HCT116 (cell line): ENCODE measurements at regions not wholly inside any gene's neighbourhood (a gene's known extent, or its start where the extent isn't known, plus 50 kb on each side); places are given as distances from the start of the nearest gene placed in this dataset.

Source experiments
- ATAC-seq: fragments of 200-7000 bp; cut with Tn5 transposase; 2 replicates; pipeline ENCODE4 v1.9.1; 2020; ENCODE audit warnings: mild to moderate bottlenecking, moderate library complexity
- BruUV-seq: library from RNA; stranded (reverse); fragments of 400-500 nt; replicated peaks from 2 replicates; lab custom pipeline; 2021; lab: Mats Ljungman, UMichigan
- CTCF ChIA-PET: fragments of 300-600 bp; sonication (Branson Sonifier 250); formaldehyde crosslinking; loops from one replicate; lab custom pipeline; 2021; ENCODE audit warnings: antibody characterized with exemption; lab: Charles Lee
- POLR2A ChIA-PET: fragments of 300-600, 350-600 bp; sonication (Branson Sonifier 250); formaldehyde crosslinking; loops from one replicate; lab custom pipeline; 2021; ENCODE audit warnings: antibody characterized with exemption; lab: Charles Lee
- RAD21 ChIA-PET, 2 experiments: fragments of 300-600 bp; sonication (Branson Sonifier 250); formaldehyde crosslinking; loops; one replicate each; lab custom pipeline; 2023; ENCODE audit warnings: low total read pairs in 2 of 2; ENCODE audit not compliant: uncharacterized antibody in 2 of 2, unreplicated experiment in 2 of 2, low non-redundant PET in 1 of 2; lab: Charles Lee
- DNase-seq: peaks from one replicate; pipeline ENCODE4 v3.0.0-alpha.2; 2010; ENCODE audit warnings: low read depth, low spot score
- H2AFZ ChIP-seq: fragments of 200-600 bp; shearing (Covaris generic), sonication (generic); 2 replicates; pipeline ENCODE4 v1.6.1; 2017; ENCODE audit warnings: low read depth, mixed run types, mixed read lengths, antibody characterized with exemption, low read length; ENCODE audit not compliant: poor library complexity, severe bottlenecking
- H3K27ac ChIP-seq: 2 replicates; pipeline ENCODE4 v1.5.1; 2012; ENCODE audit warnings: low read depth, low read length
- H3K27me3 ChIP-seq: fragments of 200-600 bp; sonication (generic); 2 replicates; pipeline ENCODE4 v1.6.1; 2016; ENCODE audit warnings: mixed run types, low read length, mixed read lengths; ENCODE audit not compliant: insufficient read depth
- H3K36me3 ChIP-seq, 2 experiments: fragments of 200-500 bp in 1 of 2; fragments of 200-600 bp in 1 of 2; sonication (Bioruptor generic) in 1 of 2; sonication (generic) in 1 of 2; 2 replicates each; pipeline versions ENCODE4 v1.5.1 to v1.6.1; 2014 to 2016; ENCODE audit warnings: low read length in 2 of 2, inconsistent platforms in 1 of 2, mixed read lengths in 1 of 2, mixed run types in 1 of 2; ENCODE audit not compliant: insufficient read depth in 2 of 2, control insufficient read depth in 1 of 2
- H3K4me1 ChIP-seq, 2 experiments: fragments of 200-600 bp in 1 of 2; sonication (generic) in 1 of 2; 2 replicates each; pipeline versions ENCODE4 v1.5.1 to v1.6.1; 2012 to 2017; ENCODE audit warnings: low read length in 2 of 2, inconsistent platforms in 1 of 2, mild to moderate bottlenecking in 1 of 2, mixed read lengths in 1 of 2, mixed run types in 1 of 2, moderate library complexity in 1 of 2; ENCODE audit not compliant: insufficient read depth in 2 of 2, control insufficient read depth in 1 of 2
- H3K4me2 ChIP-seq: fragments of 200-600 bp; sonication (generic); 2 replicates; pipeline ENCODE4 v1.6.1; 2017; ENCODE audit warnings: mixed run types, low read length, mixed read lengths
- H3K4me3 ChIP-seq, 2 experiments: fragments of 200-600 bp in 1 of 2; sonication (generic) in 1 of 2; replicated peaks in 1 of 2; 2 replicates each; pipeline ENCODE4 v1.5.1; 2011 to 2016; ENCODE audit warnings: low read length in 2 of 2, control low read depth in 1 of 2, low read depth in 1 of 2, mild to moderate bottlenecking in 1 of 2, mixed read lengths in 1 of 2, mixed run types in 1 of 2
- H3K79me2 ChIP-seq: fragments of 200-600 bp; sonication (generic); 2 replicates; pipeline ENCODE4 v1.6.1; 2017; ENCODE audit warnings: mild to moderate bottlenecking, mixed run types, low read length, moderate library complexity, mixed read lengths; ENCODE audit not compliant: insufficient read depth
- H3K9ac ChIP-seq: fragments of 200-600 bp; sonication (generic); 2 replicates; pipeline ENCODE4 v1.6.1; 2016; ENCODE audit warnings: low read length, mixed read lengths
- H3K9me2 ChIP-seq: fragments of 200-600 bp; sonication (generic), shearing (Covaris generic); 2 replicates; pipeline ENCODE4 v1.6.1; 2017; ENCODE audit warnings: mixed run types, mild to moderate bottlenecking, moderate library complexity; ENCODE audit not compliant: insufficient read depth
- H3K9me3 ChIP-seq, 2 experiments: fragments of 200-500 bp in 1 of 2; fragments of 200-600 bp in 1 of 2; sonication (Bioruptor generic) in 1 of 2; sonication (generic) in 1 of 2; 2 replicates each; pipeline ENCODE4 v1.6.1; 2014 to 2017; ENCODE audit warnings: low read length in 2 of 2, mixed read lengths in 2 of 2, inconsistent platforms in 1 of 2, low read depth in 1 of 2, mild to moderate bottlenecking in 1 of 2, mixed run types in 1 of 2, moderate library complexity in 1 of 2; ENCODE audit not compliant: control insufficient read depth in 1 of 2, insufficient read depth in 1 of 2
- H4K20me1 ChIP-seq: fragments of 200-600 bp; sonication (generic), shearing (Covaris generic); 2 replicates; pipeline ENCODE4 v1.6.1; 2017; ENCODE audit warnings: mixed run types, mild to moderate bottlenecking, moderate library complexity; ENCODE audit not compliant: insufficient read depth
- CBX3 ChIP-seq: IDR thresholded peaks from 2 replicates; pipeline ENCODE4 v1.6.1; 2012; ENCODE audit warnings: low read depth
- CEBPB ChIP-seq: IDR thresholded peaks from 2 replicates; pipeline ENCODE4 v1.6.1; 2012; ENCODE audit warnings: low read depth
- EGR1 ChIP-seq: IDR thresholded peaks from 2 replicates; pipeline ENCODE4 v1.6.1; 2012; ENCODE audit warnings: low read depth
- ELF1 ChIP-seq: IDR thresholded peaks from 2 replicates; pipeline ENCODE4 v1.6.1; 2012; ENCODE audit warnings: low read depth, borderline replicate concordance
- EZH2 ChIP-seq: fragments of 200-600 bp; sonication (generic); IDR thresholded peaks from 2 replicates; pipeline ENCODE4 v1.6.1; 2017; ENCODE audit warnings: antibody characterized with exemption, mixed run types
- EZH2phosphoT487 ChIP-seq: fragments of 200-600 bp; IDR thresholded peaks from 2 replicates; pipeline ENCODE4 v1.6.1; 2018; ENCODE audit warnings: antibody characterized with exemption, borderline replicate concordance
- FOSL1 ChIP-seq: IDR thresholded peaks from 2 replicates; pipeline ENCODE4 v1.6.1; 2012; ENCODE audit warnings: low read depth
- SIN3A ChIP-seq: IDR thresholded peaks from 2 replicates; pipeline ENCODE4 v1.6.1; 2012; ENCODE audit warnings: low read depth
- SP1 ChIP-seq: IDR thresholded peaks from 2 replicates; pipeline ENCODE4 v1.6.1; 2012; ENCODE audit warnings: low read depth
- TCF7L2 ChIP-seq: IDR thresholded peaks from 2 replicates; pipeline ENCODE4 v1.7.0; 2011; ENCODE audit warnings: borderline replicate concordance, inconsistent platforms; ENCODE audit not compliant: insufficient read depth, insufficient read length; ENCODE audit errors: extremely low read depth
- ZFX ChIP-seq: fragments of 450-650 bp; IDR thresholded peaks from 2 replicates; pipeline ENCODE4 v1.6.1; 2017
- ZNF274 ChIP-seq: fragments of 200-500 bp; sonication (Bioruptor generic); IDR thresholded peaks from 2 replicates; pipeline ENCODE4 v1.6.1; 2014; ENCODE audit warnings: mild to moderate bottlenecking, low read depth, low read length, inconsistent platforms
- intact Hi-C: fragments of 100-400 bp; cut with micrococcal nuclease; formaldehyde crosslinking; loops from 2 replicates; pipeline ENCODE4 v1.10.0; 2022
- TF ChIP-seq, protein P1 (sequence below): IDR thresholded peaks from 2 replicates; pipeline ENCODE4 v1.6.1; 2012
- TF ChIP-seq, protein P2 (sequence below): IDR thresholded peaks from 2 replicates; pipeline ENCODE4 v1.6.1; 2012; ENCODE audit warnings: low read depth
- TF ChIP-seq, protein P3 (sequence below), 3 experiments: fragments of 200-600 bp in 1 of 3; sonication (generic) in 1 of 3; IDR thresholded peaks in 2 of 3; conservative IDR thresholded peaks in 1 of 3; 2 replicates each; pipeline ENCODE4 v1.5.1; 2012 to 2017; ENCODE audit warnings: low read depth in 2 of 3, low read length in 2 of 3, antibody characterized with exemption in 1 of 3, borderline replicate concordance in 1 of 3, control low read depth in 1 of 3, mild to moderate bottlenecking in 1 of 3, mixed read lengths in 1 of 3, mixed run types in 1 of 3, moderate library complexity in 1 of 3; ENCODE audit not compliant: insufficient read depth in 1 of 3
- TF ChIP-seq, protein P4 (sequence below): IDR thresholded peaks from 2 replicates; pipeline ENCODE4 v1.6.1; 2011; ENCODE audit warnings: mild to moderate bottlenecking, low read length, moderate library complexity; ENCODE audit not compliant: insufficient replicate concordance; ENCODE audit errors: extremely low read depth

DNA sequence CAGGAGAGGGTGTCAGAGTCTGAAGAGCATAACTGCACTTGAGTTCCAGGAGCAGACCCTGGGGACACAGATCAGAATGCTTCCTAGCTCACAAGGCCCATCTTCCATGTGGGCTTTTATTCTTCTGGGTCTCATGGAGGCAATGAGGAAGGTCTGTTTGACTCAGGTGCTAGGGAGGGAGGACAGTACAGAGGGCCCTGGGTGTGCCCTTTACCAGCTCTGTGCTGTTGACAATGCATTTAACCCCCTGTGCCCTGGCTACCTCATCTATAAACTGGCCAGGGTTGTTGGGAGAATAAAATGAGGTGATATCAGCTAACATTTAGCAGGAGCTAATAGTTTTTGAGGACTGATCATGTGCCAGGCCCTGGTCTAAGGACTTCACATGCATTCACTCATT is 318.0 kb downstream of the DMAC1 start:
- intact Hi-C loops: no loop called here
- TF ChIP-seq FOSL1: no peak
- TF ChIP-seq, protein P1, sequence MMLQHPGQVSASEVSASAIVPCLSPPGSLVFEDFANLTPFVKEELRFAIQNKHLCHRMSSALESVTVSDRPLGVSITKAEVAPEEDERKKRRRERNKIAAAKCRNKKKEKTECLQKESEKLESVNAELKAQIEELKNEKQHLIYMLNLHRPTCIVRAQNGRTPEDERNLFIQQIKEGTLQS: no peak
- TF ChIP-seq CBX3: no peak
- no peak for TF ChIP-seq ZFX
- no peak for TF ChIP-seq EGR1
- no peak for TF ChIP-seq CEBPB
- TF ChIP-seq SIN3A: no peak
- TF ChIP-seq, protein P2, sequence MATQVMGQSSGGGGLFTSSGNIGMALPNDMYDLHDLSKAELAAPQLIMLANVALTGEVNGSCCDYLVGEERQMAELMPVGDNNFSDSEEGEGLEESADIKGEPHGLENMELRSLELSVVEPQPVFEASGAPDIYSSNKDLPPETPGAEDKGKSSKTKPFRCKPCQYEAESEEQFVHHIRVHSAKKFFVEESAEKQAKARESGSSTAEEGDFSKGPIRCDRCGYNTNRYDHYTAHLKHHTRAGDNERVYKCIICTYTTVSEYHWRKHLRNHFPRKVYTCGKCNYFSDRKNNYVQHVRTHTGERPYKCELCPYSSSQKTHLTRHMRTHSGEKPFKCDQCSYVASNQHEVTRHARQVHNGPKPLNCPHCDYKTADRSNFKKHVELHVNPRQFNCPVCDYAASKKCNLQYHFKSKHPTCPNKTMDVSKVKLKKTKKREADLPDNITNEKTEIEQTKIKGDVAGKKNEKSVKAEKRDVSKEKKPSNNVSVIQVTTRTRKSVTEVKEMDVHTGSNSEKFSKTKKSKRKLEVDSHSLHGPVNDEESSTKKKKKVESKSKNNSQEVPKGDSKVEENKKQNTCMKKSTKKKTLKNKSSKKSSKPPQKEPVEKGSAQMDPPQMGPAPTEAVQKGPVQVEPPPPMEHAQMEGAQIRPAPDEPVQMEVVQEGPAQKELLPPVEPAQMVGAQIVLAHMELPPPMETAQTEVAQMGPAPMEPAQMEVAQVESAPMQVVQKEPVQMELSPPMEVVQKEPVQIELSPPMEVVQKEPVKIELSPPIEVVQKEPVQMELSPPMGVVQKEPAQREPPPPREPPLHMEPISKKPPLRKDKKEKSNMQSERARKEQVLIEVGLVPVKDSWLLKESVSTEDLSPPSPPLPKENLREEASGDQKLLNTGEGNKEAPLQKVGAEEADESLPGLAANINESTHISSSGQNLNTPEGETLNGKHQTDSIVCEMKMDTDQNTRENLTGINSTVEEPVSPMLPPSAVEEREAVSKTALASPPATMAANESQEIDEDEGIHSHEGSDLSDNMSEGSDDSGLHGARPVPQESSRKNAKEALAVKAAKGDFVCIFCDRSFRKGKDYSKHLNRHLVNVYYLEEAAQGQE: no peak
- TF ChIP-seq, protein P3, sequence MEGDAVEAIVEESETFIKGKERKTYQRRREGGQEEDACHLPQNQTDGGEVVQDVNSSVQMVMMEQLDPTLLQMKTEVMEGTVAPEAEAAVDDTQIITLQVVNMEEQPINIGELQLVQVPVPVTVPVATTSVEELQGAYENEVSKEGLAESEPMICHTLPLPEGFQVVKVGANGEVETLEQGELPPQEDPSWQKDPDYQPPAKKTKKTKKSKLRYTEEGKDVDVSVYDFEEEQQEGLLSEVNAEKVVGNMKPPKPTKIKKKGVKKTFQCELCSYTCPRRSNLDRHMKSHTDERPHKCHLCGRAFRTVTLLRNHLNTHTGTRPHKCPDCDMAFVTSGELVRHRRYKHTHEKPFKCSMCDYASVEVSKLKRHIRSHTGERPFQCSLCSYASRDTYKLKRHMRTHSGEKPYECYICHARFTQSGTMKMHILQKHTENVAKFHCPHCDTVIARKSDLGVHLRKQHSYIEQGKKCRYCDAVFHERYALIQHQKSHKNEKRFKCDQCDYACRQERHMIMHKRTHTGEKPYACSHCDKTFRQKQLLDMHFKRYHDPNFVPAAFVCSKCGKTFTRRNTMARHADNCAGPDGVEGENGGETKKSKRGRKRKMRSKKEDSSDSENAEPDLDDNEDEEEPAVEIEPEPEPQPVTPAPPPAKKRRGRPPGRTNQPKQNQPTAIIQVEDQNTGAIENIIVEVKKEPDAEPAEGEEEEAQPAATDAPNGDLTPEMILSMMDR (IDR thresholded peaks at IDR 0.05 in 2 of 3, conservative IDR thresholded peaks at IDR 0.05 in 1 of 3; ENCODE audit: borderline replicate concordance in 1 of 3, insufficient read depth in 1 of 3, low read depth in 2 of 3, low read length in 2 of 3): no peak
- no peak for TF ChIP-seq EZH2phosphoT487
- TF ChIP-seq, protein P4, sequence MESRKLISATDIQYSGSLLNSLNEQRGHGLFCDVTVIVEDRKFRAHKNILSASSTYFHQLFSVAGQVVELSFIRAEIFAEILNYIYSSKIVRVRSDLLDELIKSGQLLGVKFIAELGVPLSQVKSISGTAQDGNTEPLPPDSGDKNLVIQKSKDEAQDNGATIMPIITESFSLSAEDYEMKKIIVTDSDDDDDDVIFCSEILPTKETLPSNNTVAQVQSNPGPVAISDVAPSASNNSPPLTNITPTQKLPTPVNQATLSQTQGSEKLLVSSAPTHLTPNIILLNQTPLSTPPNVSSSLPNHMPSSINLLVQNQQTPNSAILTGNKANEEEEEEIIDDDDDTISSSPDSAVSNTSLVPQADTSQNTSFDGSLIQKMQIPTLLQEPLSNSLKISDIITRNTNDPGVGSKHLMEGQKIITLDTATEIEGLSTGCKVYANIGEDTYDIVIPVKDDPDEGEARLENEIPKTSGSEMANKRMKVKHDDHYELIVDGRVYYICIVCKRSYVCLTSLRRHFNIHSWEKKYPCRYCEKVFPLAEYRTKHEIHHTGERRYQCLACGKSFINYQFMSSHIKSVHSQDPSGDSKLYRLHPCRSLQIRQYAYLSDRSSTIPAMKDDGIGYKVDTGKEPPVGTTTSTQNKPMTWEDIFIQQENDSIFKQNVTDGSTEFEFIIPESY: no peak
- no peak for TF ChIP-seq TCF7L2
- no peak for TF ChIP-seq SP1
- no peak for TF ChIP-seq ELF1
- no peak for TF ChIP-seq EZH2
- TF ChIP-seq ZNF274: no peak
- ChIA-PET RAD21 (no interaction called here), CTCF (no interaction called here), POLR2A (no interaction called here)
- Histone ChIP-seq H3K9ac (no peak overlapping the region), H3K4me2 (no peak overlapping the region), H2AFZ (no peak overlapping the region), H3K9me3 (no peaks in the 10 kb centered on the region), H3K4me3 (no peak overlapping the region), H3K4me1 (no peaks in the 10 kb centered on the region), H3K36me3 (no peaks in the 10 kb centered on the region), H3K27me3 (0 out of 2 replicates have a peak, but pooled peaks cover 4% of the 10 kb centered on the region), H4K20me1 (no peaks in the 10 kb centered on the region), H3K9me2 (no peaks in the 10 kb centered on the region), H3K79me2 (no peaks in the 10 kb centered on the region), H3K27ac (no peak overlapping the region)
- no peak for DNase-seq
- no peak for ATAC-seq
- no TSS peak for BruUV-seq
